Forelimb muscle (tissue), 1 donor: ENCODE measurements at regions not wholly inside any gene's neighbourhood (a gene's known extent, or its start where the extent isn't known, plus 50 kb on each side); places are given as distances from the start of the nearest gene placed in this dataset.
A peak's percentile ranks its signal among the peaks of the same experiment; 100 is the strongest.

Experiments
- DNase-seq: peaks from one replicate; pipeline ENCODE4 v3.0.0-alpha.2; 2013; ENCODE audit warnings: low read depth

DNA sequence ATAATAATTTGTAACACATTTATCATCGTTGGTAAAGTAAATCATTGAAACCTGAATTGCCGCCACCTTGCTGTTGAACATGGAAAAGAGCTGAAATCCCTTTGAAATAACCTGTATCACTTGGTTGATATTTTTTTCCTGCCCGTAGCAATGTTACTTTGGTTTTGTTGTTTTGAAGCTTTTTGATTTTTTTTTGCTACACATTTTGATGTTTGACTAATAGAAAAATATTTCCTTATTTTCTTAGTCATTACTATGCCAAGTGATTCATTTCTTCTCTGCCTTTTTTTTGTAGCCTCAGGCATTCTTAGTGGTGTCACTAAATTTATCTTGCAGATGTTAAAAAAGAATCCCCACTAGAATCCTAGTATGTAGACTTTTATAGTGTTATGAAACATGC lies 235.1 kb upstream of the MEOX2 start:
- no peak for DNase-seq

DNA sequence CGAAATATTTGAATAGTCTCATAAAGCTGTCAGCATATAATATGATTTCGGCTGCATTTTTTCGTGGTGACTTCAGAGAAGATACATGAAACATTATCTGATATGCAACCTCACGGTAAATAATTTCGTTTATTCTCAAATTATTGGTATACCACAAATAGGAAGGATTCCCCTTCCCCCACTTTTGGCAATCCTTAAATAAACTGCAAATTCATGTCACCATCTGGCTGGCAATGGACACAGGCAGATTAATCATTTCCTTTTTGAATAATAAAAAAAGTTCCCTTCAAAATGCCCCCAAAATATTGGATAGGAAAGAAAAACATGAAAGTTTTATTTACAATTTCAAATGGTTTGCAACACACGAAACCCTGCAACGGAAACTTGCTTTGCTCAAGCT lies 234.5 kb upstream of the MEOX2 start:
- DNase-seq = no peak

DNA sequence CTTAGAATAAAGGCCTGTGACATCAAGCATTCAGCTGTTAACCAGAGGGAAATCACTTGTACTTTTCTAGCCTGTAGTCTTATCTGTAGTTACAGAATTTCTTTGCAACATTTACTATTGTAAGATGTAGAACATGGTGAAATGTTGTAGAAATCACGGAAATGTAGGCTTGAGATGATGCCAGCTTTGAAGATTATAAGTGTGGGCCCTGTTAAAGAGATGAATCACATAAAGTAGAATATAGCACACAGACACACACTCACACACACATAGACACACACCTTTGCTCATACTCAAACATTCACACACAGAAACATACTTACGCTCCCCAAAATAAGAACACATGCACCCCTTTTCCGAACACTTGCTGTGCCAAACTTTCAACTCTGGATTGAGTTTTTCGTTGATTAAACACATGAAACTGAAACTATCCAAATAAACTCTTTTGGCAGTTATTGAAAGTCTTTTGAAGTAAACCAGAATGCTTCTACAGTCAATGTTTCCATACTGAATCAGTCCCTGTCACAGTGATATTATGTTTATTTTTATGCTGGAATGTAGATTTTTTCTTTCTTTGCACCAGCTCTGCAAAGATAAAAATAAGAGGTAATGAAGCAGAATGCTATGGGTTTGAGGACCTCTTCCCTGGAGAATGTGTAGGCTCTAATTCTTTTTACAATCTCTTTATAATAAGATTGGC lies 230.3 kb upstream of the MEOX2 start:
- no peak for DNase-seq

DNA sequence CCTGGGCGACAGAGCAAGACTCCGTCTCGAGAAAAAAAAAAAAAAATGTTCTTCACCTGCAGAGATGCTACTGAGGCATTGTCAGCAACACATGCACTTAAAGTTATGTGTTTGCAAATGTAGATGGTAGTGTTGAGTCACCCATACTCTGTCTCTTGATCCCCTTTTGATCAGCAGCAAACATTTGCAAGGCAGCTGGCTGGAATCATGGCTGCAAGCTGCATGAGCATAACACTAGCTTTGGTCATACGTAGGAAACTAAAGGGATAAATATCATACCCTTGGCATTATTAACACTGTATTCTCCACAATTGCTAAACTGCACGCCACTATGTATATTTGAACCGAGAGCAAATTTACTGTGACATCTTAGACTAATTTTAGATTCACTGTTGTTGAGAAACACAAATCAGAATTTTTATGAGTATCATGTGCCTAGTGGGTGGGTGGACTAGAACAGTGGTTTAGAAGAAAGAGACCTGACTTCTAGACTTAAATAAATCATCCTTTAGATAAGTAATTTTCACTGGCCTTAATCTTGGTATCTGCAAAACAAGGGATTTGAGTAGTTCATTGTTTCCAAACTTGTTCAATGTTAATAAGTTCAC lies 229.3 kb upstream of the MEOX2 start:
- no peak for DNase-seq

DNA sequence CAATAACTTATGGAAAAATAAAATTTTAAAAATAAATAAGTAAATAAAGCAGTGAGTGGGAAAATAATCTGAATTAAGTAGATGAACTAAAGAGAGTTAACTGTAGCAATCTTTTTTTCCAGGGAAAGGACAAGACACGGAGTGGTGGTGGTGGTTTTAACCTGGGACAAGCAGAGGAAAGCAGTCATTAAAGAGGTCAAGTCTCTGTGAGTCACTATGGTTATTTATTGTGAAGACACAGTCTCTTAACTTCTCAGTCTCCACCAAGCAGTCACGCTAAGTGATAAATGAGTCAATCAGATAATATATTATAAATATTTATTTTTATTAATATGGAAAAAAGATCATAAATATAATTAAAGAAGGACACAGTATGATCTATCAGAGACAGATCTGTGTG lies 228.1 kb upstream of the MEOX2 start:
- DNase-seq = no peak

DNA sequence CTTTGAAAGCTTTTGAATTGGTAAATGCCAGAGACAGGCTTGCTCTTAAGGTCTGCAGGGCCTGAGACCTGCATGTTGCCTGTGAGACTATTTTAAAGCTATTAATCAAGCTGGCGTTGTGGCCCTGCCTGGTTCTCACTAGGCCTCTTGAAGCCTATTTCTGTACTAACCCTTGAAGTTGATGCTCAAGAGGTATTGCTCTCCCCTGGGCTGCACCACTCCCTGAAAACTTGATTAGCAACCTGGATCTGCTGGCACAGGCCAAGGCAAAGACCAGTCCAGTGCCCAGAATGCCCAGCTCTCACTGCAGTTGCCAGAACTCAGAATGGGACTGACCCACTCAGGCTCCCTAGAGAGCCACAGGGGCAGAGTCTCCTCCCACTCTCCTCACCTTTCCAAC lies 220.0 kb upstream of the MEOX2 start:
- no peak for DNase-seq

DNA sequence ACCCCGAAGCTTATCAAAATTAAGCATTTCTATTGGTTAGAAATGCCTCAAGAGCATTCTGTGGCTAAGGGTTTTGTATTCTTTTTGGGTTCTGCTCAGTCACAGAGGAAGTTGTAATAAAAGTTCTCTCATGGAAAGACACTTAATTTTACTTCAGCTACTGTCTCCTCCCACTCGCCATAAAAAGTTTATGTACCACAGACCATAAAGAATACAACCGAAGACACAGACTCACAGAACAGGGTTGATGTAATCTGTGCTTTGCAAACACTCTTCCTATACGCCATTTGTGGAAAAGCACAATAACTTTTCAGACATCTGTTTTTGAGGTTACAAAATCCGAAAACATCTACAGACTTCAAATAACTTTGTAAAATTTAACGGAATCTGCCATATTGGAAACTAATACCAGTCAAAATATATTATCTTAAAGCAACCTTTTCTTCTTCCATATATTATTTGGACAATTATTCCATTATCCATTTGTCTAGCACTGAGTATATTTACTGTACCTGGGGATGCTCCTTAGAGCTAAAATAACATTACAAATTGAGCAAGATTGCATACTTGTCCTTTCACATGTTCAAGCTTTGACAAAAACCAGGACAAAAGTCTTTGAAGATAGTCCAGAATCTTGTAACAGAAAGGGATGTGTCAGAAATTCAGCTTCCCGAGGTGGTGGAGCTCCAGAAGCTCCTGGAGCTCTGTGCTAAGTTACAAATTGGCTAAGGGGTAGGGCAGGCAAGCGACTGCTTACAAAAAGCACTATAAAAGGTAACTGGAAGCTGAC lies 219.0 kb upstream of the MEOX2 start:
- no peak for DNase-seq

DNA sequence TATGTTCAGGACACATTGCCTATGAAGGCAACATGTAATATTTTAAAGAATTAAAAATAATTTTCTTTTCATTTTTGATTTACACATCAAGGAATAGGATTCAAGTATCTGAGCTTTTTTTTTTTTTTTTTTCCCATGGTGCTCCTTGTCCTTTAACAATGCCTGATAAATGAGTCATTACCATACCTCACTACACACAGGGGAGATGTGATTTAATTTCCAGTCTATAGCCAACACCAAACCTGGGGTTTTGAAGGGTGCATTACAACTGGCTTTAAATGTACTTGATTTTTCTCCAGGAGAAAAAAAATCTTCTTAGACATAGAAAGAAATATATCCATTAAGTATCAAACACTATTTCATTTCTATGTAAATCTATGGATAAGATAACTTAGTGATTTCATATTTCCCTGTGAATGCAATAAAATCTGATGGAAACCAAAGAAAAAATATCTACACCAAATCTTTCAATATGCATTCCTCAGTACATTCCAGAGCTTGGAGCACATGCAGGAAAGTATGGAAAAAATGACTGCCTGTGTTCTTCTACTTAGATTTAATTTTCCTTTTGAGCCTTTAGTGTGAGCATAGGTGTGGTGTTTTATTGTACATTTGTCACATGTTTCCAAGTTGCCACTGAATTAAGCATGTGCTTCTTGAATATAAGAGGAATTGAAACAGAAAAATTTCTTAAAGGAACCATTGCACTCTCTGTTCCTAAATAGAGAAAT lies 204.8 kb upstream of the MEOX2 start:
- peak; percentile 44 for DNase-seq

DNA sequence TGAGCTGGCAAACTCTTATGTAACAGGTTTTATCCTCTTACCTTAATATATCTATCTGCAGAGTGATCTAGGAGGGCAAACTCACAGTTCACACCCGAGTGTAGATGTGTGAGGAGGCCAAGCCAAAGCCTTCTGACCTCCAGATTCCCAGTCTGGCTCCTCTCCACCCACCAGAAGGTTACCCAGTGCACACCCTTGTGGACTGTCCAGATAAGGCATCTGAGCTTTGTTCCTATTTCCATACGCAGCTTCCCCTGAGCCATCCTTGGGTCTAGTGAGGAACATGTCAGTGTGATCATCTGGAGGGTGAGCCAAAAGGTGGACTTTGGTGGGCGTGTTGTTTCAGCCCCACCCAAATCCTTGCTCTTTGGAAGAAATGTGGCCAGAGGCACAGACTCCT lies 203.0 kb upstream of the MEOX2 start:
- no peak for DNase-seq

DNA sequence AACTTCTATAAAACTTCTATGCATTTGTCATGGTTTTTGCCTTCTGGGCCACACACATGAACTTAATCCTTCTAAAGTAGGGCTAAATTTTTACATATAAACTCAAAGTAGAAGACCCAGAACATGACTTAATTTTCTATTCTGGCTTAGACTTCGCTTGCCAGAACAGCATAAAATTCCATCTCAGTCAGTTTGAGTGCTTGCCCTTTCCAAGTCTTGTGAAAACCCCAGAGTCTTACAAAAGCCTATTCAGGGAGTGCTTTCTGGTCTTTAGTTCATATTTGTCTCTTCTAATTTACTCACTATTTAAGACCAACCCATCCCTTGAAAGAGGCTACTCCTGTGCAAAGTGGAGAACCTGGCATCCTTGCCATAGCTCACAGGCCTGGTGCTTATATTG lies 201.6 kb upstream of the MEOX2 start:
- no peak for DNase-seq

DNA sequence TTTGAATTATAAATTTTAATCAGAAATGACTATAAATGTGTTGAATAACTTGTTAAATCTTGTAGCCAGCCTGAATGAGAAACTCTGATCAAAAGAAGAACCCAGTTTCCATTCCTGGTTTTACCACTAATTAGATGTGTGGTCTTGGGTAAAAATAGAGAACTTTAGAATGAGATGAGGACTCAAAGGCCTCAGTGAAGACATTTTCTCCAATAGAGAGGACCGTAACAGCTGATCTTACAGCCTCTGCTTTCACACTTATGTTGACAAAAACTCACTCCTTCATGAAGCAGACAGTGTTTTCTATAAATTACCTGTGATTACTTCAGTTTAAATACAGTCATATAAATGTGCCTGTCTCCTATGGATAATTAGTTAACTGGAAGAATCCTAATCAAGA lies 200.1 kb upstream of the MEOX2 start:
- DNase-seq = no peak

DNA sequence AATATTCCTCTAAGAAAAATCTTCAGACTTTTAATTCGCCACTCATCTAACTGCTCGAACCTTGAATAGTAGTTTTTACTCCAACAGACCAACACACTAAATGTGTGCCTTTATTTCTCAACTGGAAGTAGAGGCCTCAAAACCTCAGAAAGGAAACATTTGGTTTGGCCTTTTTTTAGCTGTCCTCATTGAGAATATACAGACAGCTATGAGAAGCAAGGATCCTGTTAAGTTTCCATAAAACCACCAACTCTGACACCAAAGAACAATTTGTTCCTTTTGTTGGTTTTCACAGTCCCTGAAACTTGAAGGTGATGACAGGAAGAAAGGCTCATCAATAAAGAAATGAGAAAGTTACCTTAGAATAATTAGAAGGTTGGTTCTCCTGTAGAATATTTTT lies 199.2 kb upstream of the MEOX2 start:
- DNase-seq = no peak

DNA sequence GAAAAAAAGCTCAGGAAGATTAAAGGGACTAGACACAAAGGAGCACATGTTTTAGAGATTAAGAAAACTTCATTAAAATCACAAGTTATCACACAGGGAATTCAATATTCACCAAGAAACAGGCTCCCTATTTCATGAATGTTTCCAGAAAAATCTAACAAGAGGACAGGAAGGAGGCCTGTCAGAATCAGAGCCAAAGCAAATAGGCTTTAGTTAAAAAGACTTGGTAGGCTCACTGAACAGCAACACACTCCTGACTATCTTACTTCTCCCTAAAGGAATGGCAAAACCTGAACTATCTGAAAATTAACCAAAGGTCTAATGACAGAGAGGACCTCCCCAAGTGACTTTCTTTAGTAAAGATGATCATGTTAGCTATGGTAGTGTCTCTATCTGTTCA lies 188.3 kb upstream of the MEOX2 start:
- DNase-seq = no peak

DNA sequence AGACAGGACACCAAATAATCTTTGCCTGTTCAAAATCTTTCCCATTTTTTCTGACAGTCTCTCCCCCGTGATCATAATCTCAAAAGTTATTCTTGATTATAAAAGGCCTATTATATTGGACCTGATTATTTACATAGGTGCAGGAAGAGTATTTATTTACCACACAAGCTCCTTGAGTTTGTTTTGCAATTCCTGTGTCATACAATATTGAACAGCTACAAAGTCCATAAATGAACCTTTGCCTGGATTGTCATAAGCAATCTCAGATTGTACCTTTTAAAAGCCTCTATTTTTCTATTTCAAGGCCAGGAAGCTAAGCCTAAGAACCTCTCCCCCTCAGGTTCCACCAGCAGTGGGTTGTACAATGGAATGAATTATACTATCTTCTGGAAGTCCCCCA lies 183.9 kb upstream of the MEOX2 start:
- DNase-seq = no peak

DNA sequence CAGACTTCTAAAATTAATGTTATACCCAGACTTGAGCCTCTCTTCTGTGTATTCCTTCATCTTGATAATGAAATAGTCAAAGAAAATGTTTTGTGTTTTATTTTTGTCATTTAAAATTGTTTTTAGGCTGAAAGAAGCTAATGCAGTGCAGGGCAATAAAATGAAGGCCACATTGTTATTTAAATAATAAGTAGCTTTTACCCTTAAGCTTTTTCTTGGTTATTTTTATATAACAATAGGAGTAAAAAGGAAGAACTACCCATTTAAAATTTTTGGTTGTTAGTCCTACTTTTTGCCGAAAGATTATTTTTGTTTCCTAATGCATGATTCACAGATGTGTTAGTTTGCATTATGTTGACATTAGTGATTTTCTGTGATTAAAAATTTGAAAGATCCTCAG lies 181.0 kb upstream of the MEOX2 start:
- DNase-seq = no peak

DNA sequence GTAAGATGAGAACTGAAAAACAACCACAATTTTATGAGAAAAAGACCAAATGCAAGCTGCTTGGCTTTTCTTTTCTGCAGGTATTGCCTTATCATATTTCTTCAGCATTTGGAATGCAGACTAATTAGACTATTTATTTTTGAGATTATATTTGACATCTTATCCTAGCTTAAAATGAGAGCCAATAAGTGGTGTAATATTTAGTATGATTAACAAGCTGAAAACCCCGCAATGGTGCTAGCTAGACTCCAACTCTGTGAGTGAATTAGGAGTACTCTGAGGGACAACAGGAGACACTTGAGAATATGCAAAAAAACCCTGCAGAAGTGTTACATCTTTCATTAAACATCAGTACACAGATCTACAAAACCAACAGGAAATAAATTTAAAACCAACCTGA lies 180.3 kb upstream of the MEOX2 start:
- DNase-seq = no peak

DNA sequence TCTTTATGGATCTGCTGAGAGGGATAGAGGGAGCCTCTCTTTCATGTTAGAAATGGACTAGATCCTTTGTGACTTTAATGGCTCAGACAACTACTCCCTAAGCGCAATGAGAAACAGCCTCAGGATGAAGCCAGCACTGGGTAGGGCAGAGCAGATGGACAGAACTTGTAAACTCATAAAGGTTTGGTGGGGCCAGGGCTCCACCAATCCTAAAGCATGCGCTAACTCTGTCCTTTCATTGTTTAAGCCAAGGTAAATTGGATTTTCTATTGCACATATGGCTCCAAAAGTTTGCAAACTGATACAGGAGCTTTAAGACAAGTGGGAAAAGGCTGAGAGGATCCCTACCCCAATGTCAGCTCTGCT lies 178.1 kb upstream of the MEOX2 start:
- no peak for DNase-seq

DNA sequence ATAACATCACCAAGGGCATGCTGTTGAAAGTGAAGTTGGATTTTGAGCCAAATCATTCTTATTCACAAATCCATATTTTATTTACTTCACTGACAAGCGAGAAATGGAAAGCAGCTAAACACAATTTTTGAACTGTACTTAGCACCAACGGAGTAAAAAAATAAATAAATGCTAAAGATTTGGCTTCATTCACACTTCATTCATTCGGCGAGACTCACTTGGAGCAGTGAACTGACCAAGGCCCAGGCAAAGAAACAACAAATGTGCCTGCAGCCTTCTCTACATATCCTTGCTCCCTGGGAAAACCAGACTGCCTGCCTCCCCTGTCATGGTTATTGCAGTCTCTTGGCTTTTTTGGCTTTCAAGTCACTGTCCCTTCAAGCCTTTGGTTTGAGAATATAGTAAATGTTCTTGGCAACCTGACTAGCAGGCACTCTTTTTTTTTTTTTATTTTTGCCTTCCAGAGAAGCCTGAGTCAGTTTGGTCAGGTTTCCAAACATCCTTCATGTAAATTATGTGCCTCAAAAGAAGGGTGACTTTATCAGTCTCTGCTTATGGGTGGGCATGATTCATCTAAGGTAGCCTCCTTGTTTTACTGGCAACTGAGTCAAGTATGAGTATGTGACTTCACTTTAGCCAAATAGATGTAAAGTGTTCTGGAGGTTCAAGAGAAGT lies 177.6 kb upstream of the MEOX2 start:
- DNase-seq = no peak

DNA sequence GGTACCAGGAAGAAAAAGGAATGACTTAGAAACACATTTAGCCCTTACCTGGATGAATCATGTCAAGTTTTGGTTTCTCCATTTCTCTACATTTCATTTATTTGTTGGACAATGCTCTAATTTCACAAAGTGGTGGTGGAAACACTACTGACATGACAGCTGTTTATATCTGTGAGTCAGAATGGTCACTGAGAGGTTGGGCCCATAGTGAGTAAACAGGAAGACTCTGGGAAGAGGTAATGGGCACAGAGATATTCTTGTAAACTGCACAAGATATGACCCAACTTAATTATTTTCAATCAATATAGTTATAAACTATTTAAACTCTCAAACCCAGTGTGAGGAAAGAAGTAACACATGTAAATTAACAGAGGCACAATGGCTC lies 176.3 kb upstream of the MEOX2 start:
- DNase-seq = no peak

DNA sequence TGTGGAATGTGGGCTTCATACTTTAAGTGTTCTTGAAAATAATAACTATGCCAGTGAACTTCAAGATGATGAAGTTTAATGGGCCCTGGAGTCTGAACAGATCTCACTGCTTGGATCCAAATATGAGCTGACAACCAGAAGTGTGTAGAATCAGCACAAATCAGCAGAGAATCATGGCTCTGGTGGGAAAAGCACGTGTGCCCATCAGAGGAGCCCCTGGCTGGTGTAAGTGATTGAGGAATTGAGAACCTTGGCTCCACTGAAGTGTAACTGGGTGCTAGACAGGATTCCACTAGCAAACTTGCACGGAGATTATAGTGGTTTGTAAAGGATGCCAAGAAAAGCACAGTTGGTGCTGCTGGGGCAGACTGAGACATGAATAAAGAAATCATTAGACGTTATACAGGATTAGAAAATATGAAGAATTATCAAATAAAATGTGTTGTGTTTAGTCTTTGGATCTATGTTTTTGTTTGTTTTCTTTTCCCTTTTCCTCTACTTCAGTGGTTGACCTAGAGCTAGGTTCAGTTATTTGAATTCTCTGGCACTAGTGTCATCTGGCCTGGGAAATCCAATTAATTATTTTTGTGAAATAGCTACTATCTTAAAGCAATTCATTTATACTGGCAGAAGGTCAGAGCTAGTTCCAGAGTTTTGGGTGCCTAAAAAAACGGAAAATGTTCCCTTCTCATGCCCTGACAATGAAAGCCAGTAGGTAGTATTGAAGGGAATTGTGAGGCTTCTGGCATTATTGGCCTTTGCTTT lies 175.7 kb upstream of the MEOX2 start:
- no peak for DNase-seq

DNA sequence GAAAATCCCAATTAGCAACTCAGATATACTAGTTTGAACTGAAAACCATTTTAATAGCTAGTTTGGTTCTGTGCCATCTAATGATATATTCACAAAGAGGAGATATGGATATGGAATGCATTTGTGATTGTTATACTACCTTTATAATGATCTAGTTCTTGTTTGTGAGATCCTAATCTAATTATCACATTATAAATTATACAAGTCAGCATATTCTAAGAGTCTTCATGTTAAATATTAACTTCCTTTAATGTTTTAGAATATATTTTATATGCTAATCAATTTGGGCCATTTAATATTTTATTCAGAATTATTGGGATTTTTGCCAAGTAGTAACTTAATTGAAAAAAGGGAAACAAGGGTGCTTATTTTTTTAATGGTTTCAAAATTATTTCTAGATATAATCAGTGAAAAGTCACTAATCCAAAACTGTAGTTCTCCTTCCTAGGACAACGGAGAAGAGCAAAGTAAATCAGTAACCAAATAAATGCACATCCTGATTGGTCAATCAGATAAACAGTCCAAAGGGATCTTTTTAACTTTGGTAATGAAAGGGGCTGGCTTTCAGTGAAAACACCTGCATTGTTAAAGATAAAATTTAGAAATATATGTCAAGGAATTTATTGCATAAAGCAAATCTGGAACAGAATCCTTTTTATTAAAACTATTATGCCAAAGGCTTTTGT lies 173.9 kb upstream of the MEOX2 start:
- DNase-seq = no peak
